Mesodermal cell (in vitro differentiated cells): ENCODE measurements at regions not wholly inside any gene's neighbourhood (a gene's known extent, or its start where the extent isn't known, plus 50 kb on each side); places are given as distances from the start of the nearest gene placed in this dataset.

ENCODE experiments used
- H3K27ac ChIP-seq: 2 replicates; pipeline ENCODE4 v1.7.0; 2013; ENCODE audit warnings: mild to moderate bottlenecking, low read depth, low read length, moderate library complexity; ENCODE audit not compliant: severe bottlenecking
- H3K36me3 ChIP-seq: 2 replicates; pipeline ENCODE4 v1.7.1; 2013; ENCODE audit warnings: mild to moderate bottlenecking, low read length, moderate library complexity; ENCODE audit not compliant: control insufficient read depth, insufficient read depth
- H3K4me1 ChIP-seq: one replicate; pipeline ENCODE4 v1.7.1; 2013; ENCODE audit warnings: mild to moderate bottlenecking, low read length; ENCODE audit not compliant: insufficient read depth, control insufficient read depth, poor library complexity, severe bottlenecking
- H3K4me3 ChIP-seq: 2 replicates; pipeline ENCODE4 v1.7.0; 2013; ENCODE audit warnings: low read length, control low read depth, mild to moderate bottlenecking; ENCODE audit not compliant: insufficient read depth, poor library complexity, severe bottlenecking; ENCODE audit errors: extremely low read depth
- H3K9me3 ChIP-seq: 2 replicates; pipeline ENCODE4 v1.7.1; 2013; ENCODE audit warnings: mild to moderate bottlenecking, low read length, moderate library complexity; ENCODE audit not compliant: control insufficient read depth
- WGBS, 2 experiments: methylation state at CpG; one replicate each; pipeline ENCODE4 v1.1.5; 2013; ENCODE audit warnings: missing lambda C conversion rate in 2 of 2; ENCODE audit not compliant: insufficient coverage in 2 of 2; 5-methylcytosine and 5-hydroxymethylcytosine counted together

DNA sequence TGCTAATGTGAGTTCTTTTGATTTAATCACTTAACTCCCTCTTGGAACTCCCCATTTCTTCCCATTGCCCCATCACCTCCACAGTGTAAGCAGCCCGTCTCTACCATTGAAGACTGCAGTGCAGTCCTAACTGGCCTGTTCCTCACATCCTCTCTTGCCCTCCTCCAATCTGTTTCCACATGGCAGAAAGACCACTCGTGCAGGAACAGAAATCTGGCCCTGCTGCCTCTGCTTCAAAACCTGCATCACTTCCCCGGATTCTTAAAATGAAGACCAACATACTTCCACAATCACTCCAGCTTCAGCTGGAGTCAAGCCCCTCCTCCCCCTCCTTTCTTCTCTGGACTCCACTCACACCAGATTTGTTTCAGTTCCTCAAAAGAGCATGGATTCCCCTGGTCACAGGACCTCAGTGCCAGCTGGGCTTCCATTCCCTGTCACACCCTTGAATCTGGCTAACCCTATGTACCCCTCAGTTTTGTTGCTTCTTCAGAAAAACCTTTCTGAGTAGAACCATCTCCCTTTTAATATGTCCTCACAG lies 802.3 kb downstream of the MAFB start:
- Histone ChIP-seq H3K9me3 (peaks cover 3% of the 10 kb centered on the region), H3K36me3 (no peaks in the 10 kb centered on the region), H3K4me1 (peaks cover 6% of the 10 kb centered on the region), H3K27ac (no peak overlapping the region), H3K4me3 (no peak overlapping the region)
- 86 to 87% methylated on average over 3 of the region's 3 CpGs for WGBS, 2 experiments

DNA sequence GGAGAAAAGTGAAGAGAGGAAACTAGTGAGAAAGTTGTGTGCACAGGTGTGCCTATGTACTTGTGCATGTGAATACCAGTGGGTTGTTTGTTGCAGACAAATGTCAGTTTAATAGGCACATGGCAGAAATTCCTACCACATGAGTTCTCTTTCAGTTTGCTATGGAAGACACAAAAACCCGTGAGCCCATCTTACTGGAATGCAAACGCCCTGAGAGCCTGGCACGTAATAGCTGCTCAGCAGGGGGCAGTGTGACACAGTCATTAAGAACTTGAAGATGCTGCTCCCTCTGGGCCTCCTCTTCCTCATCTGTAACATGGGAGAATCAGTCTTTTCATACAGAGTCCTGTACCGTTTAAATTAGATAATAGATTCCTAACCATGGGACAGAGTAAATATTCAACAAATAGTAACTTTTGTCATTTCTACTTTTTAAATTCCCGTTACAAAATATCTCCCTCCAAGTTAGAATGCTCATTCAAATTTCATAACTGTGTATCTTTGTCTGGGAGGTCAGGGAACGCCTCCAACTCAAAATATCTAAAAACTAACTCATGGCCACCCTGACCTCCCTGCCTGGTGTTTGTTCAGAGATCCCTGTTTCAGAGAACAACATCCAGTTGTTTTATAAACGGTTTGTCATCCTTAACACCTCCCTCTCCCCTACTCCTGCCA lies 802.9 kb downstream of the MAFB start:
- peaks cover 6% of the 10 kb centered on the region for H3K4me1 ChIP-seq

DNA sequence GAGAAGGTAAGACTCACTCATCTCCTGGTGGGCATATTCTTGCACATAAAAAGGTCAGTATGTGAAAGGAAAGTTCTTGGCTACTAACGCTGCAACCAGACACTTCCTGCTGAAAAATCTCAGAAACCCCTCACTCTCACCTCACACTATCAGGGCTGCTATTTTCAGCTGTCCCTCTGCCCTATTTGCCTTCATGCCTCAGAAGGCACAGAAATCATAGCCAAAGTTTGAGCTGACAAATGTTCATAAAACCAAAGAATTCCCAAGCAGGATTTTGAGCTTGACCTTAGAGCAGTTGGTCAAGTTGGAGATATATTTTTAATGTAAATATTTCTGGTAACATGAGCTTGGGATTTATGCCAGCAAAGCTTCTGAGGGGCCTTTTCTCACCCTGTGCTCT lies 806.2 kb downstream of the MAFB start:
- H3K4me1 ChIP-seq: peaks cover 12% of the 10 kb centered on the region
- H3K4me3 ChIP-seq: no peak overlapping the region
- H3K36me3 ChIP-seq: no peaks in the 10 kb centered on the region
- H3K27ac ChIP-seq: no peak overlapping the region
- WGBS, 2 experiments: no CpG with 5 or more reads among the region's 1 CpG
- peaks cover 3% of the 10 kb centered on the region for H3K9me3 ChIP-seq

More for the DNA sequence above, 802.9 kb downstream of the MAFB start:
- 55 to 58% methylated on average over 5 to 6 of the region's 7 CpGs for WGBS, 2 experiments
- Histone ChIP-seq H3K36me3 (no peaks in the 10 kb centered on the region), H3K4me3 (no peak overlapping the region), H3K9me3 (peaks cover 3% of the 10 kb centered on the region), H3K27ac (no peak overlapping the region)

DNA sequence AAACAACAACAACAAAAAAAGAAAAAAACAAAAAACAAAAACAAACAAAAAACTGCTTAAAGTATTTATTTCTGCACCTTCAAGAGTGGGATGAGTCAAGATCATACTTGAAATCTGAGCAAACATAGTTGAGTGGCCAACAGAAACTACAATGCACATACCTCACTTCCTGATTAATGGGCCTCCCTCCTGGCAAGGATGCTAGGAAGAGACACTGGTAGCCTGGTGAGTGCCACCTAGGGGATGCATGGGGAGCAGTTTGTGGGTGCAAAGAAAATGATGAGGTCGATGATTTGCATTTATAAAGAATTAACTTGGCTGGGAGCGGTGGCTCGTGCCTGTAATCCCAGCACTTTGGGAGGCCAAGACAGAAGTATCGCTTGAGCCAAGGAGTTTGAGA lies 808.1 kb downstream of the MAFB start:
- H3K9me3 ChIP-seq: peaks cover 3% of the 10 kb centered on the region
- peaks cover 5% of the 10 kb centered on the region for H3K4me1 ChIP-seq
- no peak overlapping the region for H3K4me3 ChIP-seq
- H3K36me3 ChIP-seq: no peaks in the 10 kb centered on the region
- WGBS, 2 experiments: 90 to 100% methylated on average over 3 of the region's 4 CpGs
- no peak overlapping the region for H3K27ac ChIP-seq

DNA sequence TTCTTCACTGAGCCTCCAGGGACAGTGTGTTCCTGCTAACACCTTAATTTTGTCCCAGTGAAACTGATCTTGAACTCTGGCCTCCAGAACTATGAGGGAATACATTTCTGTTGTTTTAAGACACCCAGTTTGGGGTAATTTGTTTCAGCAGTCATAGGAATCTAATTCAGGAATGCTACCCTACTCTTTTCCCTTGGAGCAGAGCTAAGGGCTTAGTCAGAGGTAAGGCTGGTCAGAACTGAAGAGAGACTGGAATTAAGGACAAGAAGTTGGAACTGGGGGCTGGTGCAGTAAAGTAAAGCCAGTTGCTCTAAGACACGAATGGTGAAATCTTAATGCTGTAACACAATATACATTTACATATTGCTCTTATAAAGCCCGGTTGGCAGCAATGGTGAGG lies 809.7 kb downstream of the MAFB start:
- H3K4me3 ChIP-seq: no peak overlapping the region
- no peaks in the 10 kb centered on the region for H3K36me3 ChIP-seq
- peaks cover 5% of the 10 kb centered on the region for H3K4me1 ChIP-seq
- H3K9me3 ChIP-seq: peaks cover 3% of the 10 kb centered on the region
- H3K27ac ChIP-seq: no peak overlapping the region
- WGBS, 2 experiments: 100% methylated on average over 1 of the region's 2 CpGs; no CpG with 5 or more reads in 1 of the 2 experiments

DNA sequence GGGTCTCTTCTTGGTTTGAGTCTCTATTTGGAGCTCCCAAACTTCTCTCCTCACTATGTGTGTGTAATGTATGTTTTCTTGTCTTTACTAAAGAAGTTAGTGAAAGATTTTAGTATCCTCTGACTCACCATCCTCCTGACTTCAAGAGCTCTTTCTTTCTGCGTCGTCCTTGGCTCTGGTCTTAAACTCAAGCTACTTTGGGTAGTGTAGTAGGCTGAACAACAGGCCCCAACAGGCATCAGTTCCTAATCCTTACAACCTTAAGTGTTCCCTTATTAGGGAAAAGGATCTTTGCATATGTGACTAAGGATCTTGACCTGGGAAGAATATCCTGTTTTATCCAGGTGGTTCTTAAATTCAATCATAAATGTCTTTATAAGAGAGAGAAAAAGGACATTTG lies 810.2 kb downstream of the MAFB start:
- no peak overlapping the region for H3K27ac ChIP-seq
- H3K4me3 ChIP-seq: no peak overlapping the region
- WGBS, 2 experiments: no CpG with 5 or more reads among the region's 2 CpGs
- peaks cover 3% of the 10 kb centered on the region for H3K9me3 ChIP-seq
- no peaks in the 10 kb centered on the region for H3K36me3 ChIP-seq
- peaks cover 5% of the 10 kb centered on the region for H3K4me1 ChIP-seq

DNA sequence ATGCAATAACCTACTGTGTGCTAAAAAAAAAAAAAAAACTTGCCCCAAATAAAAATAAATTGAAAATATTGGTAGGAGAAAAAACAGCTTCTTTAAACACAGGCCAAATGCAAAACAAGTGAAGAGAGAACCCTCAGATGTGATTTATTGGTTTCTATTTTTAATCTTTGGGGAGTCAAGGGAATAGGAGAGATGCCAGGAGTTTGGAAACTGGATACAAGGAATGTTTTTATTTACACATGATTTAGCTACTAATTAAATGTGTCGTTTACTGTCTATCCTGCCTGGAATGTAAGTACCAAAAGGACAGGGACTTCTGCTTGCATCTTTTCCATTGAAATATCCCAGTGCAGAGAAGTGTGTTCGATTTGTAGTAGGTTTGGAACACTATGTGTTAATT lies 810.7 kb downstream of the MAFB start:
- 80 to 100% methylated on average over 1 of the region's 2 CpGs for WGBS, 2 experiments
- Histone ChIP-seq H3K9me3 (peaks cover 3% of the 10 kb centered on the region), H3K27ac (no peak overlapping the region), H3K36me3 (no peaks in the 10 kb centered on the region), H3K4me3 (no peak overlapping the region), H3K4me1 (peaks cover 5% of the 10 kb centered on the region)

DNA sequence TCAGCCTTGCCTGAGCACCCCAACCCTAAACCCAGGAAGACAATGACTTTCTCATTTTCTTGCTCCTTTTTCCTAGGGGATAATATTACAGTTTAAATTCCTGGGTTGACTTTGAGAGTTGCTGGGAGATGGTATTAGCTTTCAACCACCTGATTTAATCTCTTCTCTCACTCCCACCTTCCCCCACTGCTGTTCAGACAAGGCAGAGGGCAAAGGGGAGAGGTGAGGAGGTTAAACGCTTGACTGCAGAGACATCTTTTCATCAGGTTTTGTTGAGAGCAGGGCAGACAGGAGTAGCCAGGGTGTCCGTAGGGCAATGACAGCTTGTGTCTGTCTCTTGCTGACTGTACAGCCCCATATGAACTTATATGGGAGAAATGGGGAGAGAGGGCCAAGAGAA lies 811.2 kb downstream of the MAFB start:
- H3K27ac ChIP-seq: no peak overlapping the region
- H3K36me3 ChIP-seq: no peaks in the 10 kb centered on the region
- WGBS, 2 experiments: no CpG with 5 or more reads among the region's 2 CpGs

DNA sequence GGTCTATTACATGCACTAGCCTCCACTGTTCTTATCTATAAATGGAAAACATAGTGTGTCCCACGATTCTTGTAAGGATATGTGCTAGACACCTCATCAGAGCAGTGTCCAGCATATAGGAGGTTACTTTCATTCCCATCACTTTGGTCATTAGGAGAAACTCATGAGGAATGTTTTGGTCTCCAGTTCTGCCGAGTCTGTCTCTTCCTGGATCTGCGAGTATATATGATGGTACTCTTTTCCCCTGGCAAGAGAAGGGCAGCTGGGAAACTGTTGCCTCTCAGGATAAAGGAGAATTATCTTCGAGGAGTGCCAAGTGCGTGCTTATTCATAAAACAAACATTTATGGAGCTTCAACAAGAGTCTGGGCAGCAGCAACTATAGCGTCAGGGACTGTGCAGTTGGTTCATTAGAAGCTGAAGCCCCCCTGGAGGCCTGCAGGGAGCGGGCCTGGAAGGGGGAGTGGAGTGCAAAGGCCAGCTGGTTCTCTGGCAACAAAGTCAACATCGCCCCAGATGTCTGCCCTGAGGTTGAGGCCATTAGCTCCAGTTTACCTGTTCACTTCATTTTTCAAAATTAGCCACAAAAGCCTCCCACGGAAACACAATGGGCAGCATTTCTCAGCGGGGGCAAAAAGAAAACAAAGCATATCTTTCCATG lies 811.9 kb downstream of the MAFB start:
- WGBS, 2 experiments: 90 to 94% methylated on average over 7 of the region's 10 CpGs

More for the DNA sequence above, 811.2 kb downstream of the MAFB start:
- Histone ChIP-seq H3K4me3 (no peak overlapping the region), H3K4me1 (peaks cover 5% of the 10 kb centered on the region), H3K9me3 (peaks cover 3% of the 10 kb centered on the region)

DNA sequence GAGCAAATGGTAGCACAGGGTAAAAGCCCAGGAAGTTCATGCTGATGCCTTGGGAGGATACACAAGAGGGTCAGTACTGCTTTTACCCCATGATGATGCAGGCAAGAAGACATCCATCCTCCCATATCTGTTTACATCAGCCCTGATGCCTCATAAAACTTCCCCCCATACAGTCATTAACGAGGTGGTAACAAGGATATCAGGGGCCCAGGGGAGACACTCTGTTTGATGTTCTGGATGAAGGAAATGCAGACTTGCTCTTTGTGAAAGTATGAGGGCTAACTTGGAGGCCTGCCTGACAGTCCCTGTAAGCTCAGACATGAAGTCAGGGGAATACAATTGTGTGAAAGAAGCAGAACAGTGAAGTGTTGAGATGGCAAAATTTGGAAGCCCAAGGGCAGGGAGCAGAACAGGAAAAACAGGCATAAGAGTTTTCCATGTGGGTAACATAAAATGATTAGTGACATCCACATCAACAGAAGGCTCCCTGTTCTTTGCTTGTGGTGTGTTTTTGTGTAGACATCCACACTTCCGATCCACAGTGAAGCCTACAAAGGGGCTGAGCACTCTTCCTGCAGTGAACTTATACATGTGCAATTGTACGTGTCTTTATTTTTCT lies 813.4 kb downstream of the MAFB start:
- Histone ChIP-seq H3K4me3 (no peak overlapping the region), H3K9me3 (no peaks in the 10 kb centered on the region), H3K27ac (no peak overlapping the region), H3K4me1 (peaks cover 5% of the 10 kb centered on the region), H3K36me3 (no peaks in the 10 kb centered on the region)
- WGBS, 2 experiments: 100% methylated on average over 2 of the region's 3 CpGs; no CpG with 5 or more reads in 1 of the 2 experiments

More for the DNA sequence above, 811.9 kb downstream of the MAFB start:
- Histone ChIP-seq H3K36me3 (no peaks in the 10 kb centered on the region), H3K27ac (peak overlapping the region; percentile 36), H3K4me1 (peaks cover 5% of the 10 kb centered on the region), H3K4me3 (no peak overlapping the region), H3K9me3 (peaks cover 1% of the 10 kb centered on the region)
